HL-60 (cell line): ENCODE measurements at regions not wholly inside any gene's neighbourhood (a gene's known extent, or its start where the extent isn't known, plus 50 kb on each side); places are given as distances from the start of the nearest gene placed in this dataset.

ENCODE experiments used
- DNase-seq, 2 experiments: peaks; one replicate each; pipeline ENCODE4 v3.0.0-alpha.2; 2010 to 2020; ENCODE audit warnings: low read depth in 1 of 2, low spot score in 1 of 2
- H3K27ac ChIP-seq: fragments of 250-450 bp; sonication (Bioruptor Pico); replicated peaks from 2 replicates; pipeline ENCODE4 v1.5.1; 2020; ENCODE audit warnings: mild to moderate bottlenecking, moderate library complexity
- H3K27me3 ChIP-seq: fragments of 250-450 bp; sonication (Bioruptor Pico); 2 replicates; pipeline ENCODE4 v1.5.1; 2021; ENCODE audit warnings: mild to moderate bottlenecking, moderate library complexity; ENCODE audit not compliant: insufficient read depth, poor library complexity, severe bottlenecking
- H3K4me3 ChIP-seq: replicated peaks from 2 replicates; pipeline ENCODE4 v1.5.1; 2011; ENCODE audit warnings: mild to moderate bottlenecking, control low read depth, low read length; ENCODE audit not compliant: insufficient read depth
- CTCF ChIP-seq: IDR thresholded peaks from one replicate; pipeline ENCODE4 v1.5.1; 2011; ENCODE audit warnings: low read length, control low read depth, inconsistent platforms; ENCODE audit not compliant: insufficient read depth
- GABPA ChIP-seq: IDR thresholded peaks from 2 replicates; pipeline ENCODE4 v1.6.1; 2012; ENCODE audit warnings: low read depth
- POLR2AphosphoS5 ChIP-seq: IDR thresholded peaks from 2 replicates; pipeline ENCODE4 v1.6.1; 2012; ENCODE audit warnings: low read depth
- REST ChIP-seq: IDR thresholded peaks from 2 replicates; pipeline ENCODE4 v1.6.1; 2012; ENCODE audit warnings: low read depth; ENCODE audit not compliant: insufficient replicate concordance
- SPI1 ChIP-seq: IDR thresholded peaks from 2 replicates; pipeline ENCODE4 v1.6.1; 2012; ENCODE audit warnings: low read depth, mild to moderate bottlenecking, borderline replicate concordance

- no peak for TF ChIP-seq SPI1
- TF ChIP-seq GABPA, result no peak
- no peak for TF ChIP-seq POLR2AphosphoS5
- TF ChIP-seq CTCF, result no peak
- TF ChIP-seq REST, result no peak
- Histone ChIP-seq H3K27me3 (no peaks in the 10 kb centered on the region), H3K27ac (no peak overlapping the region), H3K4me3 (no peak overlapping the region)
- no peak for DNase-seq
Observed at GRCh38 chr7:51613911-51614357, 297.3 kb upstream of the COBL start.

- Histone ChIP-seq H3K27ac (no peak overlapping the region), H3K4me3 (no peak overlapping the region), H3K27me3 (no peaks in the 10 kb centered on the region)
- TF ChIP-seq POLR2AphosphoS5 (no peak), CTCF (no peak), GABPA (no peak), SPI1 (no peak), REST (no peak)
- DNase-seq, result no peak
Observed at GRCh38 chr7:51611937-51612336, 295.3 kb upstream of the COBL start.

GRCh38 chr7:51607447-51607846 is 290.8 kb upstream of the COBL start:
- no peak for TF ChIP-seq GABPA
- TF ChIP-seq POLR2AphosphoS5, result no peak
- TF ChIP-seq CTCF, result no peak
- TF ChIP-seq SPI1, result no peak
- TF ChIP-seq REST, result no peak
- no peak for DNase-seq
- no peak overlapping the region for H3K4me3 ChIP-seq
- no peak overlapping the region for H3K27ac ChIP-seq
- H3K27me3 ChIP-seq, result no peaks in the 10 kb centered on the region
